Anterior cingulate cortex (tissue), 58 donors: ENCODE measurements at regions not wholly inside any gene's neighbourhood (a gene's known extent, or its start where the extent isn't known, plus 50 kb on each side); places are given as distances from the start of the nearest gene placed in this dataset.
"Not testable (repeated sequence)": the region's sequence is repeated elsewhere in the genome, so short reads cannot be mapped to it uniquely, and the experiment has no call there.

Experiments used
- DNase-seq, 58 donors: peaks; one replicate each; lab custom pipeline; 2025; lab: John Stamatoyannopoulos, UW

DNA sequence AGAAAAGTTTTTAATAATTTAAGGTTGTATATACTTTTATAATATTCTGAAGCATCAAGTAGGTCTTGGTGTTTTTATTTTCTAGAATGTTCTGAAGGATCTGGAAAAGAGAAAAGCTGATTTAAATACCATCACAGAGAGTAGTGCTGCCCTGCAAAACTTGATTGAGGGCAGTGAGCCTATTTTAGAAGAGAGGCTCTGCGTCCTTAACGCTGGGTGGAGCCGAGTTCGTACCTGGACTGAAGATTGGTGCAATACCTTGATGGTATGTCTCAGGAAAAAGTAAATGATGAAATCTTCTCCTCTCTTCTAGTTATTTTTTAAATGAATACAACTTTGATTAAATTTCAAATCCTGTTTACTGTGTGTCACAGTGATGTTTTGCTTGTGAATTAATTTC is 225.7 kb downstream of the UTRN start:
- DNase-seq = no peak

DNA sequence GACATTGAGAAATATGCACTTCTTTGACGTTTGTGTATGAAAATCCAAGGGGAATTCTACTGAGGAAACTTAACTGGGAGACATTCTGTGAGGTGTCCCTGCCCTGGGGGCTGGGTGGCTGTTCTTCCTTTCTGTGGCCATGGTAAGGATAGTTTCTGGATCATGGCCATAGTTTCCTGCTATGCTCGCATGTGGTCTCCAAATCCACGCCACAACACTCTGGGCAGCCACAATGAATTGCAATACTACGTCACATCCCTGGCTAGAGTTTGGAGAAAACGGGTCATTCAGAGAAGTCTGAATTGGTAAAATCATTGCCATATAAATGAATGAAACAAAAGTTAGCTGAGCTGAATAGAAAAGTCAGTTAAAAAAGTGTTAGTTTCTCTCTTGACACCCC is 230.6 kb downstream of the UTRN start:
- DNase-seq = no peak

DNA sequence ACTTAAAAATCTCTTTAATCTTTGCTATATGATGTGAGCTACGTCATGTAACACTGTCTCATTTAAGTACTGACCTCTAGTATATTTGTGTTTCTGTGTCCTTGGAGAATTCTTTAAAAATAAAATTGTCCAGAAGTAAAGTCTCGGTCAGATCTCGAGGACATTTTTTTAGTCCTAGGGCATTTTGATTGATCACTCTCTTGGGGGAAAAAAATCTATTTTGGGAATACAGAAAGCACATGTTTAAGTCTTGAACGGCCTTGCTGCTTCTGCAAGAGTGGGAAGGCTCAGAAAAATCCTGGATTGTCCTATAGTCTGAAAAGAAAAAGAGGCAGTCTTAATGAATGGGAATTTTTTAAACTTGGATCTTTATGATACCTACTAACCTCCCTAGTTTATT is 234.3 kb downstream of the UTRN start:
- DNase-seq = no peak

DNA sequence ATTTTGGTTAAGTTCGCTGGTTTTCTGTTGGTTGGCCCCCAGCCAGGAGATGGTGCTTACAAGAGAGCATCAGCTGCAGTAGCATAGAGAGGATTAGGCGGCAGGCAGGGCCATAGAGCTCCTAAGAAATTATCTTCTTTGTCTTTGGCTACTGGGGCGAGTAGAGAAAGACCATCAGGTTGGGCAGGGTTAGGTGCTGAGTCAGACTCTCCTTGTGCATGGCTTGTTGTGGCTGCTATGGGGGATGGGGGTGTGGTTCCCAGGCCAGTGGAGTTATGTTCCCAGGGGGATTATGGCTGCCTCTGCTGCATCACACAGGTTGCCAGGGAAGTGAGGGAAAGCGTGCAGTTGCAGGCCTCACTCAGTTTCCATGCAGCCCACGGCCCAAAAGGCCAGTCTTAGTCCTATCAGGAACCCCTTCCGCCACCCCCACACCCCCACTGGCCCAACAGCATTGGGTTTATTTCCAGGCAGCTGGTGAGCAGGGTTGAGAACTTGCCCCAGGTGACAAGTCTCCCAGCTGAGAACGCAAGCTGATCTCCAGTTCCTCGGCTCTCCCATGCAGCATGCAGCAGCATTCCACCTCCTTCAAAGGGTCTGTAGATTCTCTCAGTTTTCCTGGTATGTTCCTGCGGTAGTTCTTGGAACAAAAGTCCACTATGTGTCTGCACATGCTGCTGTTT is 243.7 kb downstream of the UTRN start:
- DNase-seq = peak in 2 of 58 donors; percentile 1 to 2

GRCh38 chr6:144530118-144530517 is 245.0 kb downstream of the UTRN start:
- no peak for DNase-seq

DNA sequence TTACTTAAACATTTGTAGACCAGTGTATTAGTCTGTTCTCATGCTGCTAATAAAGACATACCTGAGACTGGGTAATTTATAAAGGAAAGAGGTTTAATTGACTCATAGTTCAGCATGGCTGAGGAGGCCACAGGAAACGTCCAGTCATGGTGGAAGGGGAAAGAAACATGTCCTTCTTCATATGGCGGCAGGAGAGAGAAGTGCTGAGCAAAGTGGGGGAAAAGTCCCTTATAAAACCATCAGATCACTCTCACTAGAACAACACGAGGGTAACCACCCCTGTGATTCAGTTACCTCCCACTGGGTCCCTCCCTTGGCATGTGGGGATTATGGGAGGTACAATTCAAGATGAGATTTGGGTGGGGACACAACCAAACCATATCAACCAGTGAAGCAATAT is 247.1 kb downstream of the UTRN start:
- DNase-seq = not testable (repeated sequence)

DNA sequence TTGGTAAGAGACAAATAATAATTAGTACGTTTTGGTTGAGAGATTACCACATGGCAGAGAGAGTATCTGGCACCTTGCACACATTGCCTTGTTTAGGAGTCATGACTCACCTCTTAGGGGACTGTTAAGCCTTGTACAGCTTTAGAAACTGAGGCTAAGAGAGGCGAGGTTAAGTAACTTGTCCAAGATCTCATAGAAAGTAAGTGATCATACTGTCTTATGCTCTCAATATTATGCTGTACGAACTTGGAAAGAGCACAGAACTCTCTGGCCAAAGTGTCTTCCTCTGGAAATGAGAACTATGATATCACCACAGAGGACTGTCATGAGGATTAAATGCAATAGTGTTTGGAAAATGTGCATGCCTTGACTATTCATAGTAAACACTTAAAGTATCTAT is 249.0 kb downstream of the UTRN start:
- no peak for DNase-seq

DNA sequence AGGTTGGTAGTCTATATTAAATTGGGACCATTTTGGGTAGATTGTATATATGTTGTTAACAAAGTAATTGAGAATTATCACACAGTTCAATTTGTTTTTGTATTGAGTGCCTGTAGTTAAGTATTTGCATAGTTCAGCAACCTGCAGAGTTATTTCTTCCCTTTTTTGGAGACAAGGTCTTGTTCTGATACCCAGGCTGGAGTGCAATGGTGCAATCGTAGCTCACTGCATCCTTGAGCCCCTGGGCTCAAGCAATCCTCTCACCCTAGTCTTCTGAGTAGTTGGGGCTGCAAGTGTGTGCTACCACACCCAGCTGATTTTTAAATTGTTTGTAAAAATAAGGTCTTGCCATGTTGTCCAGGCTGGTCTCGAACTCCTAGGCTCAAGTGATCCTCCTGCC is 250.5 kb downstream of the UTRN start:
- DNase-seq = no peak

GRCh38 chr6:144536079-144536478 is 250.9 kb downstream of the UTRN start:
- no peak for DNase-seq

DNA sequence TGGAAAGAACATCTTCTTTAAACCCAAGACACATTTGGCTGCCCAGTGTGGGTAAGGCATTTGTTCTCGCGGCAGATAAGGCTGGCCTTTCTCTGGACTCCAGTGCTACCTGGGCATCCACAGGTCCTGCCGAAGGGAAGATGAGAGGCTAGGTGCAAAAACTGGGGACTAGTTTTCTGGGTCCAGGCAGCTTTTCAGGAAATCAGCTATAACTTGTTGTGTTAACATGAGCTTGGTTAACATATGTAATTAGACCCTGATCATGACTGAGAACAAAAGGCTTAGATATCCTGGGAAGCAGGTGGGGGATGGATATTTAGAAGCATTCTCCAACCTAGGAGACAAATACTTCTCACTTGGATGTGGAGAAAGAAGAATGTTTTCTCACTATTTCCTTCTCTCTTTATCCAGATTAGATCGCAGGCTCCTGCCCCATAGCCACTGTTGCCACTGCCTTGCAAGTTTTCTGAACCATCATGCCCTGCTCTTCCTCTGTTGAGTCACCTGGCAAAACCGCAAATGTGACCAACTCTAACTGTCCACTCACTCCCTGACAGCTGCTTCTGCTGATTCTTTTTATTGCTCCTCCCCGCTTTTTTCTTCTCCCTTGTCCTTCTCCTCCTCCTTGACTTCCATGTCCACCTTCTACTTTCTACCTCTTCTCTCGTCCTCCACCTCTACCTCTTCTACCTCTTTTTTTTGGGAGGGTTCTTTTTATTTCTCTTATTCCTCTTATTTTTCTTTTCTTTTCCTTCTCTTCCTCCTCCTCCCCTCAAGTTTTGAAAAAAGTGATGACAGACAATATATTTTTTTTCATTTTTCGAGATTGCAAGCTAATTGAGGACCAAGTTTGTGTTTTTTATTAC is 258.1 kb downstream of the UTRN start:
- DNase-seq = no peak

DNA sequence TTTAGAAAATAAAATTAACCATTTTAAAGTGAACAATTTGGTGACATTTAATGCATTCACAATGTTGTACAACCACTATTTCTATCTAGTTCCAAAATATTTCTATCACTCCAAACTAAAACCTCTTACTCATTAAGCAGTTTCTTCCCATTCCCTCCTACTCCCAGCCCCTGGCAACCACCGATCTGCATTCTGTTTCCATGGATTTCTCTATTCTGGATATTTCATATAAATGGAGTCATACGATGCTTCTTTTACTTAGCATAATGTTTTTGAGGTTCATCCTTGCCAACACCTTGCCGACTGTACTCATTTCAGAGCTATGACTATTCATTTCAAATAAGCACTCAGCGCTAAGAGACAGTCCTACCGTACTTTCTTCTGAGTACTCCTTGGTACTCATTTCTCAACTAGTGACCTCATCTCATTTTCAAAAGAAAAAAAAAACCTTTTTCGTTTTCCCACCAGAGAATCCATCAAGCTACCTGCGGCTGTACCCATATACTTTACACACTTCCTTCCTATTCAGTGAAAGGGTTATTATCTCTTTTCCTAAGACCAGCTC is 259.2 kb downstream of the UTRN start:
- peak in 4 of 58 donors; percentile 1 to 8 (median 3) for DNase-seq

- DNase-seq = no peak
Measured at GRCh38 chr6:144546807-144547206, 261.7 kb downstream of the UTRN start.

DNA sequence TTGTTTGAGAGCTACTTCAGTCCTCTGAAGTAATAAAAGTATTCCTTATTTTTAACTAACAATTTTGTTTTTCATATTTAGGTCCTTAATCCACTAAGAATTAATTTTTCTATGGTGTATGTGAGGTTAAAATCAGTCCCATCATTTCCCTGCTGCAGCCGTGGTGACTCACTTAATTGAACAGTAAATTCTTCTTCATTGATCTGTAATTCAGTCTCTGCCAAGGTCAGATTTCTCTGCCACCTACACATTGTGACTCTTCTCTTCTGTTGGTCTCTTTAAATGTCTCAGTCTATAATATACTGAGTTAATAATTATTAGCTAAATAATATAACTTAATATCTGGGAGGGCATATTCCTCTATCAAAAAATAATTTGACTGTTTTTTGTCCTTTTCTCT is 262.3 kb downstream of the UTRN start:
- no peak for DNase-seq

DNA sequence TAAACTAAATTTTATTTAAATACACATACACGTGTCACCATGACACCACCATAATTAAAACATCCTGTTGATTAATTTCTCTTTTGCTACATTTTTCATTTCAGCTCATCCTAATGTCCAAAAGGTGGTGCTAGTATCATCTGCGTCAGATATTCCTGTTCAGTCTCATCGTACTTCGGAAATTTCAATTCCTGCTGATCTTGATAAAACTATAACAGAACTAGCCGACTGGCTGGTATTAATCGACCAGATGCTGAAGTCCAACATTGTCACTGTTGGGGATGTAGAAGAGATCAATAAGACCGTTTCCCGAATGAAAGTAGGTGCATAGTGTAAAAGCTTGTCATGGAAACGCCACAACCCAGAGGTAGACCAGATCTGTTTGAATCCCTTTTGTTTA is 263.4 kb downstream of the UTRN start:
- DNase-seq = no peak

DNA sequence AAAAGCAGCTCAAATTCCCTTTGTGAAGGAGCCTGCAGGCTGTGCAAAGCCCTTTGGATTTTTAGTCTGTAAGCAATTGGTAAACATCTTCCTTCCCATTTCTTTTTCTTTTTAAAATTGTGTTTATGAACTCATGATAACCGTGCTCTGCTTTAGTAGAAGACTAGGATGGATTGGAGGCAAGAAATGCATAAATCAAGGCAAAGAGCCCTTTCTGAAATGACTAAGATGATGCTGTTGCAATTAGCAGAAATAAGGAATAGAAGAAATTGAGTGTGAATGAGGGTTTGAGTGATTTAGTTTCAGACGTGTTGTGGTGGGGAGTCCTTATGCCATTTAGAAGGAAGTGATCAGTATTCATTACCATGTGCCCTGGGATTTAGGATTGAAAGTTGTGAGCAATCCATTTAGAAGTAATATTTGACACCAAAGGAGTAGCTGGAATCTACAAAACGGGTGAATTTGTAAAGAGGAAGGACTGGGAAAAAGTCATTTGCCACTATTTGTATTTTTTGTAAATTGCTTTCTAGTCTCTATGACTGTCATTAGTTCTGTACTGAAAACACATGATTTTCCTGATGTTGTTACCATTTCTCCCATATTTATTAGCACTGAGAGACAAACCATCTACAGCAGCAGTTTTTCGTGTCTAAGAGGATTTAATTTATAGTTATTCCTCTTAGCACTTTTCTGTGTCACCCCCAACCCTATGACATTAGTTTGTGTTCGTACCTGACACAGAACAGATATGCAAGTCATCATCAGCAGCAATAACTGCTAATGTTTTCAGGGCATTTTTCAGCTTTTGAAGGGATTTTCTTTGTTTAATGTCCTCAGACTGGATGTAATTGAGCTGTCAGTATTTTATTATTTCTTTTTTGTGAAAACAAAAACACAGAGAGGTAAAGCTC is 265.0 kb downstream of the UTRN start:
- no peak for DNase-seq

DNA sequence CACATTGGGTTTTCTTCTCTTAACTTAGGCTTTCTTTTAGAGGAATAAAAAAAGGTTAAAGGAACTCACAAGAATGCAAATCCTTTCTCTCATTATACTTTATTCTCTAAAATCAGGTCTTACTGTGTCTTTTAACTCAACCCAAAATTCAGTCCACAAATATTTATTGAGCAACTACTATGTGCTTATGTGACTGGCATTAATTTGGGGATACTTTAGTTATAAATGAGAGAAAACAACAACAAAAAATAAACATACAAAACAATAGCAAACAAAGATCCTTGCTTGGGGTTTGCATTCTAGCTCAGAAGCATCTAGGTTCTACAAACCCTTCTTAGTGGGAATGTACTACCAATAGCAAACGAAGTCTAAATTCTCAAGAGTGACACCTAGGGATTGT is 266.2 kb downstream of the UTRN start:
- DNase-seq = no peak

- DNase-seq = no peak
Measured at GRCh38 chr6:144555066-144555465, 269.9 kb downstream of the UTRN start.

GRCh38 chr6:144559865-144560593 is 274.9 kb downstream of the UTRN start:
- no peak for DNase-seq

DNA sequence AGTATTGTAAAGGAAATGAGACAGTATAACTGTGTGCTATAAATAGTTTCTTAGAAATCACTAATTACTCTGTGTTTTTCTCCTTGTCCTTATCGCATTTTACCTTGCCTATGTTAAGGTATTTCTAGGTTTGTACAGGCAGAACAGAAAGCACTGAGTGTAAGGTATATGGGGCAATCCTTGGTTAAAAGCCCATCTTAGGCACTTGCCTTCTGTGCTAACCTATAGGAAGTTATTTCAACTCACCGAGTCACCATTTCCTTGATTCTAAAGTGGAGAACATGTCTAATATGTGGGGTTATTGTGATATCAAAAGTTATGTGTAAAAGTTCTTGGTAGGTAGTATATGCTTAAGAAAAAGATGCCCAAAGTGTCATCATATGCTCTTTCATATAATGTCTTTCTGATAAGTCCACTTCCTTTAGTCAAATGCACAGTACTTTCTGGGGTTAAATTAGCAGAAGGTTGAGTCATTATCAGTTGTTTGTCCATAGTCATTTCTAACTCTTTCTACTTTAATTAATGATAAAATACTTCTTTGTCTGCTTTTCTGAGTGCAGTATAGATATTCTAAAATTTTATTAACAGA is 276.4 kb downstream of the UTRN start:
- DNase-seq = no peak

DNA sequence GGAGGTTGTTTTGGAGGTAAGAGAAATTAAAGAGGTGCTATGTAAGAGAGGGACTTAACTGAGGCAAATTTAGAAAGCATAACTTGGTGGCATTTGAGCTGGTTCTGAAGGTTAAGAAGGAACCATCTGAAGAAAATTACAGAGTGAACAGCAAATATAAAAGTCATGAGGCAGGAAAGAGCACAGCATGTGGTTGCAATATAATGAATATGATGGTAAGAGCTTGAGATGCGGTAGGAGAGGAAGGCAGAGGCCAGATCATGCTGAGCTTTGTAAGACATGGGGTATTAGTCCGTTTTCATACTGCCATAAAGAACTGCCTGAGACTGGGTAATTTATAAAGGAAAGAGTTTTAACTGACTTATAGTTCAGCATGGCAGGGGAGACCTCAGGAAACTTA is 279.1 kb downstream of the UTRN start:
- DNase-seq = no peak
